Immature natural killer cell (primary cell): ENCODE measurements at regions not wholly inside any gene's neighbourhood (a gene's known extent, or its start where the extent isn't known, plus 50 kb on each side); places are given as distances from the start of the nearest gene placed in this dataset.
"Not testable (repeated sequence)": the region's sequence is repeated elsewhere in the genome, so short reads cannot be mapped to it uniquely, and the experiment has no call there.

Experiments used
- DNase-seq, 3 donors: peaks; one replicate each; pipeline ENCODE4 v3.0.0; 2022; ENCODE audit warnings: mixed read lengths in 1 of 3
- H3K27ac Mint-ChIP-seq, 6 donors: one replicate each; pipeline ENCODE4 v1.8.0; 2020; ENCODE audit warnings: mixed read lengths in 6 of 6, mild to moderate bottlenecking in 5 of 6, inconsistent platforms in 4 of 6, moderate library complexity in 3 of 6
- H3K27me3 Mint-ChIP-seq, 3 donors: one replicate each; pipeline ENCODE4 v1.8.0; 2020 to 2021; ENCODE audit warnings: low read depth in 3 of 3, mild to moderate bottlenecking in 3 of 3, mixed read lengths in 3 of 3, moderate library complexity in 3 of 3, inconsistent platforms in 1 of 3
- H3K36me3 Mint-ChIP-seq, 3 donors: one replicate each; pipeline ENCODE4 v1.8.0; 2020; ENCODE audit warnings: mixed read lengths in 3 of 3, inconsistent platforms in 2 of 3, mild to moderate bottlenecking in 2 of 3
- H3K4me1 Mint-ChIP-seq, 2 donors: one replicate each; pipeline ENCODE4 v1.8.0; 2020; ENCODE audit warnings: inconsistent platforms in 2 of 2, mild to moderate bottlenecking in 2 of 2, mixed read lengths in 2 of 2, moderate library complexity in 1 of 2
- H3K4me3 Mint-ChIP-seq, 5 donors: one replicate each; pipeline ENCODE4 v1.8.0; 2020; ENCODE audit warnings: mild to moderate bottlenecking in 5 of 5, mixed read lengths in 5 of 5, inconsistent platforms in 3 of 5, moderate library complexity in 3 of 5
- H3K9me3 Mint-ChIP-seq, 6 donors: one replicate each; pipeline ENCODE4 v1.8.0; 2020; ENCODE audit warnings: mild to moderate bottlenecking in 6 of 6, mixed read lengths in 6 of 6, inconsistent platforms in 4 of 6, moderate library complexity in 3 of 6

- no peak overlapping the region for H3K27ac Mint-ChIP-seq
Measured at GRCh38 chr5:101846496-101846895, 449.6 kb downstream of the SLCO4C1 start.

GRCh38 chr5:101843055-101843454, 453.0 kb downstream of the SLCO4C1 start:
- H3K4me1 Mint-ChIP-seq = no peaks in the 10 kb centered on the region
- H3K4me3 Mint-ChIP-seq = no peak overlapping the region

More at GRCh38 chr5:101846496-101846895, 449.6 kb downstream of the SLCO4C1 start:
- Mint-ChIP-seq H3K9me3 (peaks cover 0 to 12% (median 5%) of the 10 kb centered on the region in 6 donors), H3K4me3 (no peak overlapping the region), H3K4me1 (no peaks in the 10 kb centered on the region), H3K27me3 (peaks cover 0 to 1% (median 0%) of the 10 kb centered on the region in 3 donors), H3K36me3 (peaks cover 0 to 3% (median 0%) of the 10 kb centered on the region in 3 donors)
- no peak for DNase-seq

GRCh38 chr5:101838435-101838834, 457.6 kb downstream of the SLCO4C1 start:
- no peak overlapping the region for H3K27ac Mint-ChIP-seq
- no peaks in the 10 kb centered on the region for H3K27me3 Mint-ChIP-seq
- DNase-seq = no peak
- H3K4me3 Mint-ChIP-seq = no peak overlapping the region
- H3K9me3 Mint-ChIP-seq = peaks cover 0 to 29% (median 8%) of the 10 kb centered on the region in 6 donors
- H3K4me1 Mint-ChIP-seq = no peaks in the 10 kb centered on the region
- no peaks in the 10 kb centered on the region for H3K36me3 Mint-ChIP-seq

More at GRCh38 chr5:101843055-101843454, 453.0 kb downstream of the SLCO4C1 start:
- no peak for DNase-seq
- Mint-ChIP-seq H3K27ac (no peak overlapping the region), H3K9me3 (peaks cover 0 to 11% (median 4%) of the 10 kb centered on the region in 6 donors), H3K27me3 (peaks cover 0 to 1% (median 0%) of the 10 kb centered on the region in 3 donors), H3K36me3 (no peaks in the 10 kb centered on the region)

GRCh38 chr5:101829255-101829654, 466.8 kb downstream of the SLCO4C1 start:
- DNase-seq = no peak
- no peaks in the 10 kb centered on the region for H3K27me3 Mint-ChIP-seq
- H3K4me1 Mint-ChIP-seq = no peaks in the 10 kb centered on the region
- H3K27ac Mint-ChIP-seq = no peak overlapping the region
- H3K4me3 Mint-ChIP-seq = no peak overlapping the region
- H3K9me3 Mint-ChIP-seq = peaks cover 6 to 17% (median 14%) of the 10 kb centered on the region in 6 donors
- H3K36me3 Mint-ChIP-seq = no peaks in the 10 kb centered on the region

- H3K4me3 Mint-ChIP-seq = no peak overlapping the region
- H3K4me1 Mint-ChIP-seq = no peaks in the 10 kb centered on the region
- no peaks in the 10 kb centered on the region for H3K36me3 Mint-ChIP-seq
- DNase-seq = no peak
- H3K9me3 Mint-ChIP-seq = peaks cover 0 to 2% (median 0%) of the 10 kb centered on the region in 6 donors
- H3K27ac Mint-ChIP-seq = no peak overlapping the region
- no peaks in the 10 kb centered on the region for H3K27me3 Mint-ChIP-seq
Measured at GRCh38 chr5:101811466-101811865, 484.6 kb downstream of the SLCO4C1 start.

- no peak overlapping the region for H3K27ac Mint-ChIP-seq
- DNase-seq = no peak
- H3K27me3 Mint-ChIP-seq = no peaks in the 10 kb centered on the region
- H3K4me3 Mint-ChIP-seq = no peak overlapping the region
- no peaks in the 10 kb centered on the region for H3K4me1 Mint-ChIP-seq
- H3K9me3 Mint-ChIP-seq = peaks cover 0 to 13% (median 0%) of the 10 kb centered on the region in 6 donors
- no peaks in the 10 kb centered on the region for H3K36me3 Mint-ChIP-seq
Measured at GRCh38 chr5:101806410-101806809, 489.7 kb downstream of the SLCO4C1 start.

- H3K4me3 Mint-ChIP-seq = no peak overlapping the region
- no peaks in the 10 kb centered on the region for H3K36me3 Mint-ChIP-seq
- H3K9me3 Mint-ChIP-seq = peaks cover 1 to 14% (median 7%) of the 10 kb centered on the region in 6 donors
- H3K27me3 Mint-ChIP-seq = peaks cover 0 to 2% (median 0%) of the 10 kb centered on the region in 3 donors
- H3K4me1 Mint-ChIP-seq = no peaks in the 10 kb centered on the region
- no peak for DNase-seq
- no peak overlapping the region for H3K27ac Mint-ChIP-seq
Measured at GRCh38 chr5:101796427-101796826, 499.7 kb downstream of the SLCO4C1 start.

GRCh38 chr5:101788797-101789196, 507.3 kb downstream of the SLCO4C1 start:
- peaks cover 0 to 2% (median 1%) of the 10 kb centered on the region in 3 donors for H3K27me3 Mint-ChIP-seq
- H3K4me1 Mint-ChIP-seq = no peaks in the 10 kb centered on the region
- no peak for DNase-seq
- no peak overlapping the region for H3K27ac Mint-ChIP-seq
- no peak overlapping the region for H3K4me3 Mint-ChIP-seq
- H3K9me3 Mint-ChIP-seq = peaks cover 0 to 15% (median 6%) of the 10 kb centered on the region in 6 donors
- no peaks in the 10 kb centered on the region for H3K36me3 Mint-ChIP-seq

- H3K36me3 Mint-ChIP-seq = no peaks in the 10 kb centered on the region
- no peak overlapping the region for H3K4me3 Mint-ChIP-seq
- DNase-seq = no peak
- H3K9me3 Mint-ChIP-seq = peaks cover 0 to 9% (median under 1%) of the 10 kb centered on the region in 6 donors
- H3K27ac Mint-ChIP-seq = no peak overlapping the region
- no peaks in the 10 kb centered on the region for H3K4me1 Mint-ChIP-seq
- H3K27me3 Mint-ChIP-seq = peaks cover 0 to 2% (median 1%) of the 10 kb centered on the region in 3 donors
Measured at GRCh38 chr5:101785090-101785489, 511.0 kb downstream of the SLCO4C1 start.

GRCh38 chr5:101783241-101784013, 512.7 kb downstream of the SLCO4C1 start:
- no peaks in the 10 kb centered on the region for H3K4me1 Mint-ChIP-seq
- H3K27ac Mint-ChIP-seq = no peak overlapping the region
- H3K4me3 Mint-ChIP-seq = no peak overlapping the region
- peaks cover 0 to 6% (median under 1%) of the 10 kb centered on the region in 6 donors for H3K9me3 Mint-ChIP-seq
- no peaks in the 10 kb centered on the region for H3K36me3 Mint-ChIP-seq
- no peak for DNase-seq
- H3K27me3 Mint-ChIP-seq = peaks cover 0 to 2% (median 0%) of the 10 kb centered on the region in 3 donors

- no peaks in the 10 kb centered on the region for H3K36me3 Mint-ChIP-seq
- H3K27ac Mint-ChIP-seq = no peak overlapping the region
- peaks cover 0 to 5% (median 2%) of the 10 kb centered on the region in 6 donors for H3K9me3 Mint-ChIP-seq
- no peak overlapping the region for H3K4me3 Mint-ChIP-seq
- H3K27me3 Mint-ChIP-seq = no peaks in the 10 kb centered on the region
- DNase-seq = no peak
- H3K4me1 Mint-ChIP-seq = no peaks in the 10 kb centered on the region
Measured at GRCh38 chr5:101782352-101783103, 513.6 kb downstream of the SLCO4C1 start.

- no peak overlapping the region for H3K27ac Mint-ChIP-seq
- H3K4me3 Mint-ChIP-seq = no peak overlapping the region
- H3K36me3 Mint-ChIP-seq = no peaks in the 10 kb centered on the region
- no peaks in the 10 kb centered on the region for H3K27me3 Mint-ChIP-seq
- no peak for DNase-seq
- no peaks in the 10 kb centered on the region for H3K4me1 Mint-ChIP-seq
- H3K9me3 Mint-ChIP-seq = peaks cover 0 to 9% (median 3%) of the 10 kb centered on the region in 6 donors
Measured at GRCh38 chr5:101751105-101751504, 545.0 kb downstream of the SLCO4C1 start.

- not testable (repeated sequence) for H3K4me1 Mint-ChIP-seq, H3K27me3 Mint-ChIP-seq, H3K36me3 Mint-ChIP-seq, DNase-seq, H3K27ac Mint-ChIP-seq, H3K4me3 Mint-ChIP-seq
- peaks cover 0 to 11% (median 5%) of the 10 kb centered on the region in 6 donors for H3K9me3 Mint-ChIP-seq
Measured at GRCh38 chr5:101743000-101743399, 553.1 kb downstream of the SLCO4C1 start.

- no peaks in the 10 kb centered on the region for H3K4me1 Mint-ChIP-seq
- H3K36me3 Mint-ChIP-seq = no peaks in the 10 kb centered on the region
- no peak overlapping the region for H3K4me3 Mint-ChIP-seq
Measured at GRCh38 chr5:101728933-101729332, 567.2 kb downstream of the SLCO4C1 start.

More at GRCh38 chr5:101728933-101729332, 567.2 kb downstream of the SLCO4C1 start:
- Mint-ChIP-seq H3K27me3 (no peaks in the 10 kb centered on the region), H3K27ac (no peak overlapping the region), H3K9me3 (peaks cover 0 to 2% (median 0%) of the 10 kb centered on the region in 6 donors)
- DNase-seq = no peak
